Suprapubic skin (tissue), 4 donors: ENCODE measurements at regions not wholly inside any gene's neighbourhood (a gene's known extent, or its start where the extent isn't known, plus 50 kb on each side); places are given as distances from the start of the nearest gene placed in this dataset.

Source experiments
- DNase-seq, 2 donors: peaks; one replicate each; pipeline ENCODE4 v3.0.0-alpha.2; 2019; ENCODE audit warnings: low spot score in 2 of 2
- H3K27ac ChIP-seq: fragments of 200-600 bp; sonication (generic); one replicate; pipeline ENCODE4 v1.5.1; 2019
- H3K27me3 ChIP-seq: fragments of 200-600 bp; sonication (generic); one replicate; pipeline ENCODE4 v1.5.1; 2019
- H3K36me3 ChIP-seq: fragments of 200-600 bp; sonication (generic); one replicate; pipeline ENCODE4 v1.5.1; 2019
- H3K4me1 ChIP-seq: fragments of 200-600 bp; sonication (generic); one replicate; pipeline ENCODE4 v1.5.1; 2019
- H3K4me3 ChIP-seq: fragments of 200-600 bp; sonication (generic); one replicate; pipeline ENCODE4 v1.5.1; 2019; ENCODE audit warnings: mild to moderate bottlenecking
- H3K9me3 ChIP-seq: fragments of 200-600 bp; sonication (generic); one replicate; pipeline ENCODE4 v1.5.1; 2019
- CTCF ChIP-seq, 2 donors: fragments of 200-600 bp in 1 of 2; fragments of 450-650 bp in 1 of 2; sonication (generic) in 1 of 2; IDR thresholded peaks; one replicate each; pipeline ENCODE4 v1.5.1; 2016 to 2019; ENCODE audit warnings: antibody characterized with exemption in 2 of 2, mild to moderate bottlenecking in 1 of 2, moderate library complexity in 1 of 2
- EP300 ChIP-seq: sonication (generic); formaldehyde crosslinking; IDR thresholded peaks from one replicate; pipeline ENCODE4 v1.6.1; 2017; ENCODE audit warnings: antibody characterized with exemption
- POLR2A ChIP-seq, 2 donors: fragments of 450-650 bp; IDR thresholded peaks; one replicate each; pipeline ENCODE4 v1.6.1; 2017; ENCODE audit warnings: antibody characterized with exemption in 2 of 2, mild to moderate bottlenecking in 2 of 2, moderate library complexity in 2 of 2
- POLR2AphosphoS5 ChIP-seq, 3 donors: sonication (generic); formaldehyde crosslinking; IDR thresholded peaks; one replicate each; pipeline ENCODE4 v1.6.1; 2017; ENCODE audit warnings: antibody characterized with exemption in 3 of 3
- WGBS: methylation state at CpG from one replicate; pipeline ENCODE4 v1.1.5; 2018; 5-methylcytosine and 5-hydroxymethylcytosine counted together

- Histone ChIP-seq H3K27me3 (no peaks in the 10 kb centered on the region), H3K4me3 (no peak overlapping the region), H3K36me3 (no peaks in the 10 kb centered on the region), H3K9me3 (no peaks in the 10 kb centered on the region), H3K27ac (no peak overlapping the region), H3K4me1 (no peaks in the 10 kb centered on the region)
- WGBS = 79% methylated on average over 2 of the region's 2 CpGs
- TF ChIP-seq POLR2A (IDR thresholded peaks at IDR 0.05) (no peak), CTCF (IDR thresholded peaks at IDR 0.05) (no peak), POLR2AphosphoS5 (IDR thresholded peaks at IDR 0.05) (no peak), EP300 (no peak)
- no peak for DNase-seq
These were observed 454.4 kb downstream of the GATA3 start for GRCh38 chr10:8508882-8509281.

DNA sequence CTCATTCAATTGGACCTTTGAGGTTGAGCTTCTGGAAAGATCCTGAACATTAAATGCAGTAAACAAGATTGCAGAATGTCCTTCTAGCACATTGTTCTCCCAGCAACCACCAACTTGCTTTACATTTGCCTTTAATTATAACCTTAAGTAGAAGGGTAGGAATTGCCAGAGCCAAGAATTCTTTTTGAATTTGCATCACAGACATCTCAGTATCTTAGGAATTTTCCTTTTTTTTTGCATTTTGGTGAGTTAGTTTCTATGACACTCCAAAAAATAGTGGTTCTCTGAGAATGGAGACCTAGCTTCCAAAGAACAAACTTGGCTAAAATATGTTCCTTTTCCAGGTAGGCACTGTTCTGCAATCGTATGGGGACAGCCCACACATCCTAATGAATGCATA lies 456.0 kb downstream of the GATA3 start:
- 81% methylated on average over 1 of the region's 1 CpG for WGBS

DNA sequence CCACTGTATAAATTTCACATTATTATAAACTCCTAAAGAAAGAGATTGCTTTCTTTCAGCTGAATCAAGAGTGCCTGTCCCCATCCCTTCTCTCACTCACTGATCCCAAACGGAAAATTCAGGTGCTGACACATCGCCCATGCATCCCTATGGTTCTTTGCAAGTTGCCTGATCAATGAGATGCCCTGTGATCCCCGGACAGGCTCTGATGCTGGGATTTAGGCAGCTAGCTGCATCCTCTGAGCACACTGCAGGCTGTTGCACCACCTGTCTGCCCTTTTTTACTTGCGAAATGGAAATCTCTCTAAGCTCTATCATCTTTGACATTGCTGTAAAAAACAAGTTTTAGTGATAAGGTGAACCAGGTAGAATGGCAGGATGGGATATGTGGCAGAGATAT lies 456.5 kb downstream of the GATA3 start:
- Histone ChIP-seq H3K36me3 (no peaks in the 10 kb centered on the region), H3K9me3 (no peaks in the 10 kb centered on the region), H3K4me1 (no peaks in the 10 kb centered on the region), H3K27me3 (no peaks in the 10 kb centered on the region), H3K27ac (no peak overlapping the region), H3K4me3 (no peak overlapping the region)
- TF ChIP-seq POLR2AphosphoS5 (IDR thresholded peaks at IDR 0.05) = no peak
- no peak for TF ChIP-seq POLR2A (IDR thresholded peaks at IDR 0.05)
- no peak for TF ChIP-seq CTCF (IDR thresholded peaks at IDR 0.05)
- no peak for TF ChIP-seq EP300
- no peak for DNase-seq
- WGBS = 70% methylated on average over 4 of the region's 4 CpGs

More for the DNA sequence above, 456.0 kb downstream of the GATA3 start:
- Histone ChIP-seq H3K9me3 (no peaks in the 10 kb centered on the region), H3K36me3 (no peaks in the 10 kb centered on the region), H3K4me1 (no peaks in the 10 kb centered on the region), H3K4me3 (no peak overlapping the region), H3K27me3 (no peaks in the 10 kb centered on the region), H3K27ac (no peak overlapping the region)
- no peak for TF ChIP-seq POLR2AphosphoS5 (IDR thresholded peaks at IDR 0.05)
- no peak for DNase-seq

- TF ChIP-seq POLR2A (IDR thresholded peaks at IDR 0.05) (no peak), POLR2AphosphoS5 (IDR thresholded peaks at IDR 0.05) (no peak), EP300 (no peak), CTCF (IDR thresholded peaks at IDR 0.05) (no peak)
- DNase-seq = no peak
- Histone ChIP-seq H3K36me3 (no peaks in the 10 kb centered on the region), H3K27me3 (no peaks in the 10 kb centered on the region), H3K4me3 (no peak overlapping the region), H3K9me3 (no peaks in the 10 kb centered on the region), H3K4me1 (no peaks in the 10 kb centered on the region), H3K27ac (no peak overlapping the region)
- WGBS = 91% methylated on average over 32 of the region's 41 CpGs
These were observed 459.0 kb downstream of the GATA3 start for GRCh38 chr10:8513155-8514147.

DNA sequence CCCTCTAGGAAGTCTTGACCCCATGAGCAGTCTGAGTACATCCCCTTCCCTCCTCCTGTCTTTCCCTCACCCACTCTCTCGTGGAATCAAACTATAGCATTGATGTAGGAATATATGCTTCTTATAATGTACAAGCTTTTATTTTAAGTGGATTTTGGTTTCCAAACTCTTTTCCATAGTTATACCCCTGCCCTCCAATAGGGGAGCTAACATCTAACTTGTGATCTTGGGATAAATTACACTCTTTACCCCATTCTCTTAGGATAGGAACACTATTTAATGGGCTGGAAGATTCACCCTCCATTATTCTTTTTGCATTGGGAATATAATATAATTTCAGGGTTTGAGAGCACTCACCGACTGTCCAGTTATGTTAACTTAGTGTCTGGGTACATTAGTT lies 465.9 kb downstream of the GATA3 start:
- Histone ChIP-seq H3K27ac (no peak overlapping the region), H3K27me3 (no peaks in the 10 kb centered on the region)
- WGBS = 70% methylated on average over 2 of the region's 2 CpGs

More for the DNA sequence above, 465.9 kb downstream of the GATA3 start:
- no peak for DNase-seq
- H3K4me1 ChIP-seq = no peaks in the 10 kb centered on the region
- no peaks in the 10 kb centered on the region for H3K36me3 ChIP-seq
- no peak overlapping the region for H3K4me3 ChIP-seq
- TF ChIP-seq POLR2AphosphoS5 (IDR thresholded peaks at IDR 0.05) (no peak), CTCF (IDR thresholded peaks at IDR 0.05) (no peak), EP300 (no peak), POLR2A (IDR thresholded peaks at IDR 0.05) (no peak)
- H3K9me3 ChIP-seq = no peaks in the 10 kb centered on the region
